SK-N-MC (cell line): ENCODE measurements at regions not wholly inside any gene's neighbourhood (a gene's known extent, or its start where the extent isn't known, plus 50 kb on each side); places are given as distances from the start of the nearest gene placed in this dataset.
"Not testable (repeated sequence)": the region's sequence is repeated elsewhere in the genome, so short reads cannot be mapped to it uniquely, and the experiment has no call there.

Experiments used
- DNase-seq: peaks from one replicate; pipeline ENCODE4 v3.0.0-alpha.2; 2011; ENCODE audit warnings: low read depth, low spot score
- H3K27ac ChIP-seq: fragments of 200-600 bp; sonication (generic); 2 replicates; pipeline ENCODE4 v1.5.1; 2016; ENCODE audit warnings: mixed run types
- H3K36me3 ChIP-seq: fragments of 200-600 bp; sonication (generic); 2 replicates; pipeline ENCODE4 v1.6.1; 2017; ENCODE audit warnings: antibody characterized with exemption, low read length, mixed read lengths; ENCODE audit not compliant: insufficient read depth
- H3K4me3 ChIP-seq: fragments of 200-600 bp; sonication (generic); 2 replicates; pipeline ENCODE4 v1.5.1; 2016
- H3K9ac ChIP-seq: fragments of 200-600 bp; sonication (generic); 2 replicates; pipeline ENCODE4 v1.8.0; 2017; ENCODE audit warnings: mixed run types, mixed read lengths; ENCODE audit not compliant: insufficient read length
- H3K9me3 ChIP-seq: fragments of 200-600 bp; sonication (generic); 2 replicates; pipeline ENCODE4 v1.6.1; 2017; ENCODE audit warnings: low read depth, mild to moderate bottlenecking, antibody characterized with exemption, low read length, moderate library complexity, mixed read lengths
- EZH2 ChIP-seq: fragments of 200-600 bp; sonication (generic); IDR thresholded peaks from one replicate; pipeline ENCODE4 v1.6.1; 2017; ENCODE audit warnings: antibody characterized with exemption
- FOXP2 ChIP-seq: optimal IDR thresholded peaks from 2 replicates; pipeline ENCODE3; 2011; ENCODE audit warnings: mild to moderate bottlenecking, moderate library complexity; ENCODE audit not compliant: insufficient read depth; ENCODE audit errors: extremely low read length, control extremely low read depth
- POLR2AphosphoS5 ChIP-seq: IDR thresholded peaks from 2 replicates; pipeline ENCODE4 v1.6.1; 2012; ENCODE audit warnings: mild to moderate bottlenecking, low read depth, low read length, borderline replicate concordance

- Histone ChIP-seq H3K36me3 (no peaks in the 10 kb centered on the region), H3K27ac (no peak overlapping the region), H3K4me3 (no peak overlapping the region), H3K9ac (no peak overlapping the region), H3K9me3 (no peaks in the 10 kb centered on the region)
- DNase-seq = no peak
- TF ChIP-seq POLR2AphosphoS5 = no peak
- TF ChIP-seq FOXP2 = no peak
- TF ChIP-seq EZH2 = no peak
These were observed 826.8 kb upstream of the KIF2B start for GRCh38 chr17:52995881-52996280.

GRCh38 chr17:52995147-52995546 lies 827.6 kb upstream of the KIF2B start:
- DNase-seq = no peak
- Histone ChIP-seq H3K9ac (no peak overlapping the region), H3K27ac (no peak overlapping the region), H3K36me3 (no peaks in the 10 kb centered on the region), H3K4me3 (no peak overlapping the region), H3K9me3 (no peaks in the 10 kb centered on the region)
- TF ChIP-seq POLR2AphosphoS5 = no peak
- TF ChIP-seq EZH2 = no peak
- no peak for TF ChIP-seq FOXP2

- Histone ChIP-seq H3K9ac (no peak overlapping the region), H3K9me3 (no peaks in the 10 kb centered on the region), H3K4me3 (no peak overlapping the region), H3K27ac (no peak overlapping the region), H3K36me3 (no peaks in the 10 kb centered on the region)
- no peak for DNase-seq
- TF ChIP-seq FOXP2 = no peak
- no peak for TF ChIP-seq EZH2
- TF ChIP-seq POLR2AphosphoS5 = no peak
These were observed 827.6 kb upstream of the CA10 start for GRCh38 chr17:52986056-52986662.

DNA sequence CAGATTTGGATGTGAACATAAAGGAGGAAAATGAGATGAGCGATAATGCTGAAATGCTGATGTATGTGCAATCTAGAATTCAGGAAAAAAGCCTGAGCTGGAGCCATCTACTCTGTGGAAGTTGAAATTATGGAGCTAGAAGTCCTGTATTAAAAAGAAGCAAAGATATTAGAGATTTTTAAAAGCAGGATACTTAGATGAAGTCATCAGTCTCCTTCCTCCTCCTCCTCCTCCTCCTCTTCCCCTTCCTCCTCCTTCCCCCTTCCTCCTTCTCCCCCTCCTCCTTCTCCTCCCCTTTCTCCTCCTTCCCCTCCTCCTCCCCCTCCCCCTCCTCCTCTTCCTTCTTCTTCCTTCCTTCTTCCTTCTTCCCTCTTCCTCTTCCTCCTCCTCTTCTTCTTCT lies 823.8 kb upstream of the CA10 start:
- no peak for DNase-seq
- Histone ChIP-seq H3K36me3 (no peaks in the 10 kb centered on the region), H3K9ac (no peak overlapping the region), H3K4me3 (no peak overlapping the region), H3K9me3 (no peaks in the 10 kb centered on the region), H3K27ac (no peak overlapping the region)
- TF ChIP-seq POLR2AphosphoS5 = no peak
- no peak for TF ChIP-seq EZH2
- TF ChIP-seq FOXP2 = no peak

DNA sequence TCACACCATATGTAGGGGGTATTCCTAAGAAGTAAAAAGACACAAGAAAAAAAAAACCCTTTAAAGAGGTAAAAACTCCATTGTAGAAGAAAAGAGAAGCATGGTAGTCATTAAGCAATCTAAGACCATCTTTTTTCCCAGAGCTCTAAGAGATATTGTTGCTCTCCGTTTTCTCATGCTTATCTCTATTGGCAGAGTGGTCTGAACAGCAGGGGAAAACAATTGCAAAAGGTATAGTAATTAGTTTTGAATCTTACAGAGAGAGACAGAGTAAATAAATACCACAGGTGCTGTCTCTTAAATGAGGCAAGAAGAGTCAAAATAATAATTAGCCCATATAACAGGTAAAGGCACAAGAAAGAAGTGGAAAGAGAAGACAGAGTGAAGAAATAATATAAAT lies 821.4 kb upstream of the CA10 start:
- H3K36me3 ChIP-seq = no peaks in the 10 kb centered on the region

DNA sequence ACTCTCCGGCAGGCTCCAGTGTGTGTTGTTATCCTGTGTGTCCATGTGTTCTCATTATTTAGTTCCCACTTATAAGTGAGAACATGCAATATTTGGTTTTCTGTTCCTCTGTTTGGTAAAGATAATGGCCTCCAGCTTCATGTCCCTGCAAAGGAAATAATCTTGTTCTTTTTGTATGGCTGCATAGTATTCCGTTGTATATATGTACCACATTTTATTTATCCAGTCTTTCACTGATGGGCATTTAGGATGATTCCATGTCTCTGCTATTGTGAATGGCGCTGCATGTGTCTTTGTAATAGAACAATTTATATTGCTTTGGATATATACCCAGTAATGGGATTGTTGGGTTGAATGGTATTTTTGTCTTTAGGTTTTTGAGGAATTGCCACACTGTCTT lies 807.3 kb upstream of the CA10 start:
- Histone ChIP-seq H3K9ac (no peak overlapping the region), H3K4me3 (no peak overlapping the region), H3K9me3 (no peaks in the 10 kb centered on the region), H3K36me3 (no peaks in the 10 kb centered on the region), H3K27ac (no peak overlapping the region)
- no peak for DNase-seq
- TF ChIP-seq FOXP2 (no peak), EZH2 (no peak), POLR2AphosphoS5 (no peak)

More for the DNA sequence above, 821.4 kb upstream of the CA10 start:
- Histone ChIP-seq H3K9ac (no peak overlapping the region), H3K4me3 (no peak overlapping the region), H3K27ac (no peak overlapping the region), H3K9me3 (no peaks in the 10 kb centered on the region)
- TF ChIP-seq FOXP2 (no peak), POLR2AphosphoS5 (no peak), EZH2 (no peak)
- DNase-seq = no peak

GRCh38 chr17:52961751-52962150 lies 803.2 kb upstream of the CA10 start:
- not testable (repeated sequence) for H3K4me3 ChIP-seq, H3K9me3 ChIP-seq, H3K27ac ChIP-seq, H3K36me3 ChIP-seq, H3K9ac ChIP-seq, DNase-seq

DNA sequence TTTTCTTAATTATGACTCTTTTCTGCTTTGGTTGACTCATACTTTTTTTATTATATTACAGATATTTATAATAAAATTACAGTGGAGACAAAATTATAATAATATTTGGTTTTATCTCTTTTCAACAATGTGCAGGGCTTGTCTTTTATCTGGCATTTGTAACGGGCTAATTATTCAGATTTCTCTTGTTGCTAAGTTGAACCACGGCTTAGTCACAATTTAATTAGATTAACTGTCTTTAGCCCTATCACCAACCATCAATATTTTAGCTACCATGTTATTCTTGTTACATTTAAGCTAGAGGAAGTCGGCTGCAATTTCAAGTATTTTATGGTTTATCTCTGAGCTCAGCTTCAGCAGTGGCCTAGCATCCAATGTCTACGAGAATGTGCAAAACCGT lies 798.9 kb upstream of the CA10 start:
- H3K36me3 ChIP-seq = no peaks in the 10 kb centered on the region
- H3K4me3 ChIP-seq = no peak overlapping the region
- H3K9ac ChIP-seq = no peak overlapping the region
- no peak for DNase-seq
- H3K27ac ChIP-seq = no peak overlapping the region
- TF ChIP-seq POLR2AphosphoS5 (no peak), EZH2 (no peak), FOXP2 (no peak)
- H3K9me3 ChIP-seq = no peaks in the 10 kb centered on the region

DNA sequence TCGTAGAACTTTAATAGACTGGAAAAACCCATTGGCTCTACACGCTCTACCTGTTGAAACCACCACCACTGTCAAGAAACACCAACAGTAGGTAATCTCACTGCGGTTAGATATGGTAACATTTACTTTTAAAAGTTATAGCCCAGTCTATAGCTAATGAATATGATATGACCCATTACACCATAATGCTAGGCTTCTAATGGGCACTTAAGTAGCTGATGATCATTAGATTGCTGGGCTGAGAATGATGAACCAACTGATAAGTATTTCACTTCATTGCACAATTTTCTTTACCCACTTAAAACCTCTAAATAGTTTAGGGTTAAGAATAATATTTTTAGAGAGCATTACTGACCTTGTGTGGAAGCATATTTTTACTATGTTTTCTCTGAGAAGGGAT lies 788.9 kb upstream of the CA10 start:
- Histone ChIP-seq H3K9ac (no peak overlapping the region), H3K9me3 (no peaks in the 10 kb centered on the region)
- TF ChIP-seq FOXP2 = no peak
- TF ChIP-seq EZH2 = no peak
- no peak for TF ChIP-seq POLR2AphosphoS5

More for the DNA sequence above, 788.9 kb upstream of the CA10 start:
- Histone ChIP-seq H3K36me3 (no peaks in the 10 kb centered on the region), H3K4me3 (no peak overlapping the region), H3K27ac (no peak overlapping the region)
- no peak for DNase-seq
